ENCODE measurements at regions not wholly inside any gene's neighbourhood (a gene's known extent, or its start where the extent isn't known, plus 50 kb on each side); places are given as distances from the start of the nearest gene placed in this dataset.

DNA sequence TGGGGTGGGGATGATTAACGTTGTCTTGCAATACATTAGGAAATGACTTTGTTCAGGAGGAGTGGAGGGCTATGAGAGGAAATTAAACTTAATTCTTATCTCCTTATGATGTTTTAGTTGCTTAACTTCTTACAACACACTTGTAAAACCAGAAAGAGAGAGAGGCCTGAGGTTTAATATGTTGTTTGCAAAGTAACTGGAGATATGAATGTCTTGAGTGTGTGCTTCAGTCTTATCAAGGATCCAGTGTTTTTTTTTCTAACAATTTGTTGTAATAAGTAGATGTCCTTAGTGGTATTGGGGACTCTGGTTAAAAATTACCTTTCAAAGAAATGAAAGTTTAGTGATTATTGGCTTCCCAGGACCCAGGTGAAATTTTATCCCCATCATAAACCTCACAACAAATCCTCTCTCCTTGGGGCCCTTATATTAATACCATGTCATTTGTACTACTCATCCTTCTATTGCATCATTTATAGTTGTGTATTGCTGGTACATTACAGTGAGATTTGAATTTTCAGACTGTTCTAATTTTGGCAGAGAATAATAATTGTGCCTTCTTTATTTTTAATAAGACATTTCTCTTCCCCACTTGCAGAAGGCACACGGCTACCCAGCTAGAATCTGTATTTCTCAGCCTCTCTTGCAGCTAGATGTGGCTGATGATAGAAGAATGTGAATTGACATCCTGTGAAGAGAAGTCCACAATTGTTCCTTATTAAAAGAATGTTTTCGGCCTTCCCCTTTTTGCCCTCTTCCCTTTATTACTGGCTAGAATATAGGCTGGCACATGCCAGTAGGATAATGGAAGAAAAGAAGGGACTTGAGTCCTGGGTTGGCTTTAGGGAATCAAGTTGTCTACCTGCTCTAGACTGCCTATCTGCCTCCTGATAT lies 91.9 kb upstream of the CXCR4 start:
- no peak for DNase-seq

- DNase-seq: no peak
These were observed 90.9 kb upstream of the CXCR4 start for GRCh38 chr2:136208682-136209420.

DNA sequence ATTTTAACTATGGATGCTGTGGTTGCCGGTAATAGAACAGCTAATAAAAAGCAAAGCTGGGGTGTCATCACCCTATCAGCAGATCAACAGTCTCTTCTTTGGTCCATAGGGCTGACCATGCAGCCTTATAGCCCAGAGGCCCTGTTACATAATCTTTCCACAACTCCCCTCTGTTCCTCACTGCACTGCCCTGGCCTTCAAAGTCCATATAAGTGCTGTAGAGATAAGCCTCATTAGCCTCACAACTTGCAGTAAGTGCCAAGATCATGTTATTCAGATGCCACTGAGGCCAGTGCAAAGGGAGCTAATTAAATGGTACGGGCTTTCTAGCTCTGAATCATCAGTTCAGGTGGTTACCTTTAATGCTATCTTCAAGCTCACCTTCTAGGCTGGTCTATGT lies 89.7 kb upstream of the CXCR4 start:
- DNase-seq: no peak

DNA sequence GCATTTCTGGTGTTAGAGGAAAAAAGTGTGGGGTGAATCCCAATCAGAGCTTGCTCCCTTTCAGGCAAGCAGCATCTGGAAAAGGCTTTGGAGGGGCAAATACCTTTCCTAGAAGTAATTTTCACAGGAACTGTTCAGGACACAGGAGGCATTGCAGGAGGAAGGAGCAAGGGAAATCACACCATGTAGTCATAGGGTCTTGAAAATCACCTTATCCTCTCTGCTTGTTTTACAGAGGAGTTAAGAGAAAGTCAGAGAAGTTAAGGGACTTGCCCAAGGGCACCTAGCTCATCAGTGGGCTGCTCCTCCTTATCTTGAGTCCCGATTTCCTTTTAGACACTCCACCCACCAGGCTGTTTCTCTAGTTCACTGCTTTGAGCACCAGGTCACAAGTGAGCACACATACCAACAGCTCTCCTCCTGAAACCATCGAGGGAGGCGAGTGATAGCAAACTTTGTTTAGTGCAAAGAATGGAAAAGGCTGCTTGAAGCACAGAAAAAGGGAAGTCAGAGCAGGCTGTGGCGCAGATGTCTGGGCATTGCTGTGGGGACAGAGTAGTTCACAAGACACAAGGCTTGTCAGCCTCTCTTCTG lies 89.2 kb upstream of the CXCR4 start:
- peak; percentile 58 for DNase-seq

DNA sequence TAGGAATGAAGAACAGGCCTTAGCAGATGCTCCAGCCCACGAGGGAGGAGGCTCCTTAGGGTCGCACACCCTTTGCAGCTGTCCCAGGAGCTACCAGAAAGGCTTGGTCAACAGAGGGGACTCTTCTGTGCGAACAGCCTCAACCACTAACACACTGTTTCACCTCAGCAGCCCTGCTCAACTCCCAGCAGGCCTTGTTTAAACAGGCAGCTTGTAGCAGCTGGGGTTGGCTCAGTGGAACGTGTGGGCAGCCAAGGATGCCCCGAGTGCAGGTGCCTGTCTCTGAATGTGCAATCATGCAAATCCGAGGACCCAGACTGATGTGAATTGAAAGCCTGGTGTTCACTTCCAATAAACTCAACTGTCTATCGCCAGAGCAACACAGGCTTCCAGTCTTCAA lies 88.7 kb upstream of the CXCR4 start:
- no peak for DNase-seq

- DNase-seq: no peak
These were observed 87.7 kb upstream of the CXCR4 start for GRCh38 chr2:136205615-136206014.

DNA sequence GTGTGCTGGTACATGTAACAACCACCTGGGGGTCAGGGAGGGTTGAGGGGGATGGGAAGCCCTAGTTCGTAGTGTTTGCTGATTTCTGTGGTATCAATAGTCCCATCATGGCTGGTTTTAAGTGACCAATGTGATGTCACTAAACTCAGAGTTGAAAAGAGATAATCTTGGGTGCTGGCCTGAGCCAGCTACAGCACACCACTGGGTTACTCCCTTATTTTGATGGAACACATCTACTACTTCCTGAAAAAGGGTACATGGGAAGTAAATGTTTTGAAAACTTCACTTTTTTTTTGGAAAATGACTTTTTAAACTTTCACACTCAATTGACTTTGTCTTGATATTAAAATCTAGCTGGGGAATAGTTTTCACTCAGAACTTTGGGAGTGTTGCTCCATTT lies 87.0 kb upstream of the CXCR4 start:
- DNase-seq: no peak

DNA sequence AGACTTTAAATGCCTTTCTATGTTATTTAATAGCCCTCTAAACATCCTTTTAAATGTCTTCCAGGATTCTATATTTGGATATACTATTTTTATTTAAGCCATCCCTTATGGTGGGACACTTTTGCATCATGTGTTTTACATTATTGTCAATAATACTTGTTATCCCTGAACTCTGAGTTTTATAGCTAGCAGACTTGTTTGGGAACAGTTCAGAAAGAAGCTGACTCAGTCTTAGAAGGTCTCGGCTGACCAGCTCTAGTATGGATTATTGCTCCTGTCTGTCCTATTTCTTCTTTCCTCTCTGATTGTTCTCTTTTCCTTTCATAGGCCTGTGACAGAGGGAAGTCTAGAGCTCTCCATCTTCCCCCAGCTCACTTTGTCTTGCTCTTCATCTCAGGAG lies 77.3 kb upstream of the CXCR4 start:
- DNase-seq: no peak

DNA sequence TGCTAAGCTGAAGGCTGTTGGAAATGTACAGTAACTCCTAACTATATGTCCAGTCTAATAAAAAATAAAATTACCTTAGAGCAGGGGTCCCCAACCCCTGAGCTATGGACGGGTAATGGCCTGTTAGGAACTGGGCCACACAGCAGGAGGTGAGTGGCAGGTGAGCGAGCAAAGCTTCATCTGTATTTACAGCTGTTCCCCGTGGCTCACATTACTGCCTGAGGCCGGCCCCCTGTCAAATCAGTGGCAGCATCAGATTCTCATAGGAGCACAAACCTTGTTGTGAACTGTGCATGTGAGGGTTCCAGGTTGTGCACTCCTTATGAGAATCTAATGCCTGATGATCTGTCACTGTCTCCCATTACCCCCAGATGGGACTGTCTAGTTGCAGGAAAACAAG lies 73.1 kb upstream of the CXCR4 start:
- no peak for DNase-seq

DNA sequence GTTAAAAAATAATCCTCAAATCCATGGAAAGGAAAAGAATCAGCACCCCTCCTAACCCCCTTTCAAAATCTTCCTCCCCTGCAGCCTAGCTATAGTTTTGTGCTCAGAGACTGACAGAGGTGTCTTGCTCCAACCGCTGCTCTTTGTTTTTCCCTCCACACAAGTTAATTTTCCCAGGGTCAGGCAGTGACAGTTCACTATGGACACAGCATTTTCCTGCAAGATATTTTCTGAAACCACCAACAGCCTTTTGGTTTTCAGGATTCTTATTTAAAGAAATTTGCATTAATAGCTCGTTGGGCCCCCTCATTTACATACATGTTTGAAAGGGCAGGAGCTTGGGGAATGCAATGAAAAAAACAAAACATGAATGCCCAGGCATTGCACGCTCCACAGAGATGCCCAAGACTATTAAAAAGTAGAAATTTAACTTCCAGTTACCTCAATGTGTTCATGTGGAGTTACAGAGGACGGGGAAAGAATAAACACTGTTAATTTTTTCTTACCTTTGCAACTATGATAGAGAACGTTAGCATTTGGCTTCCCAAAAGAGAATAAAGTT lies 71.4 kb upstream of the CXCR4 start:
- DNase-seq: no peak

DNA sequence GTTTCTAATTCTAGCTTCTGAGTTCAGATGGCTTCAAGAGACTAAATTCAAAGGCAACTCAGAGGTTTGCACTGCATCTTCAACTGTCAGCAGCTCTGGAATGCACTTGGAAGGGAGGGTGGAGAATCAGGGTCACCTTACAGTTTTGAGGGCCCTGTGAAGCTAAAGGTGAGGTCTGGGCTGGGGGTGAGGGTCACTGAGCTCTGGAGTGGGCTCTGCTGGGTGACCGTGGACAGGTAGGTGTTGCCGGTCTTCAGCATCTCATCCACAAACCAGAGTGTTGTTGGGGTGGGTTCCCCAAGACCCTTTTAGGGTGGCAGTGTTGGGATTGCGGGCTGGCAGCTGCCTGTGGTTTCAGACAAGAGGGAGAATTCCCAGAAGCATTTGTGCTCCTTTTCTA lies 70.1 kb upstream of the CXCR4 start:
- DNase-seq: no peak

- DNase-seq: no peak
These were observed 68.2 kb upstream of the CXCR4 start for GRCh38 chr2:136185981-136186776.

- no peak for DNase-seq
These were observed 65.1 kb upstream of the CXCR4 start for GRCh38 chr2:136183097-136183496.

- no peak for DNase-seq
These were observed 64.4 kb upstream of the CXCR4 start for GRCh38 chr2:136182315-136182714.

GRCh38 chr2:136179602-136179975 lies 61.6 kb upstream of the CXCR4 start:
- no peak for DNase-seq

GRCh38 chr2:136178941-136179601 lies 61.1 kb upstream of the CXCR4 start:
- DNase-seq: no peak

DNA sequence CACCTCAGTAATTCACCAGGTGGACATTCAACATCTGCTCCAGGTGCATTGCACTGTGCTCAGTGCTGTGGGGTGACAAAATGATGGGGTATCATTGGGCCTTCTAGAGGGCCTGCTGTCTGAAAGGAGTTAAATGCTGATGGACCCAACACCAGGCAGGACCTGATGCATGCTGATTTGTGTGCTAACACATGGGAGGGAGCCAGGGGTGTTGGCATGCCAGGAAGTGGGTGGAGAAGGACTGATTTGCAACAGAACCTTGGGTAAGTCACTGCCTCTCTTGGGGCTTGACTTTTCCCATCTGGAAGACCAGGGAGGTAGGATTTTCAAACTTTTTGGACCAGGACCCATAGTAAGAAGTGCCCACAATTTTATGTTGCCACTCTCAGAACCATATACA lies 57.9 kb upstream of the CXCR4 start:
- no peak for DNase-seq

- DNase-seq: no peak
These were observed 57.5 kb upstream of the CXCR4 start for GRCh38 chr2:136175466-136175865.

GRCh38 chr2:136173126-136173525 lies 55.2 kb upstream of the CXCR4 start:
- DNase-seq: peak; percentile 81

GRCh38 chr2:136171223-136171622 lies 53.3 kb upstream of the CXCR4 start:
- DNase-seq: no peak

DNA sequence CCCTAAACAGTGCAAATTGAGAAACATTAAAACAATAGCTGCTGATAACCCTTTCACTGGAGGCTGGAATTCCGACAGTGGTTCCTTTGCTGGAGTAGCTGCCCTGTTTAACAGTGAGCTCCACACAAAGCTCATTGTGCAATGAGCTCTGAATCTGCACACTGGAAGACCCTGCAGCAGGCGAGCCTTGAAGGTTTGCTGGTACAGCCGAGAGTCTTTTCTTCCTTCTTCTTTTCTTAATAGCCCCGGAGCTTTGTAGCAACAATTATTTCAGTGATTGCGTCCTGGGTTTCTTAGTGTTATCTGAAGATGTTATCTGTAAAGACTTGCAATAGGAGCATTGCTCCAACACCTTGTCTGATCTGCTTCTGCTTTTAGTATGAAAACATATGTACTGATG lies 50.8 kb upstream of the CXCR4 start:
- DNase-seq: no peak

All from GDM1 (cell line).